ENCODE measurements at regions not wholly inside any gene's neighbourhood (a gene's known extent, or its start where the extent isn't known, plus 50 kb on each side); places are given as distances from the start of the nearest gene placed in this dataset.

DNA sequence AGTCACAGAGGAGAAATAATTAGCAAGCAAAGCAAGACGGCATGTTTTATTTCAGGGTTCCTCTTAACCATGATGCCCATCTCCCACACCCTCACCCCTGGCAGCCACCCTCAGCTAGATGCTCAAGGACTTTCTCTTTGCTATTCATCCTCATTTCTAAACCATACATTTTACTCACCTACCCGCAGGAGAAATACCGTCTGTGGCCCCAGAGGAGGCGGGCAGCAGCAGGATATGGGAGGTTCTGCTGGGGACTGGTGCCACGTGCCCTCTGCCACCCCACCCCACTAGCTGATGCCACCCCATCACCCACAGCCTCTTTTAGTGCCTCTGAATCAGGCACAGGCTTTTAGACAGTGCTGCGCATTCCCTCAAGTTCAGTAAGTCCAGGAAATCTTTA lies 168.7 kb upstream of the ITGB1 start:
- TF ChIP-seq GATA3 (IDR thresholded peaks at IDR 0.05; ENCODE audit: low read depth, low read length), result no peak
- TF ChIP-seq GATA2 (IDR thresholded peaks at IDR 0.05; ENCODE audit: low read depth, low read length), result no peak

DNA sequence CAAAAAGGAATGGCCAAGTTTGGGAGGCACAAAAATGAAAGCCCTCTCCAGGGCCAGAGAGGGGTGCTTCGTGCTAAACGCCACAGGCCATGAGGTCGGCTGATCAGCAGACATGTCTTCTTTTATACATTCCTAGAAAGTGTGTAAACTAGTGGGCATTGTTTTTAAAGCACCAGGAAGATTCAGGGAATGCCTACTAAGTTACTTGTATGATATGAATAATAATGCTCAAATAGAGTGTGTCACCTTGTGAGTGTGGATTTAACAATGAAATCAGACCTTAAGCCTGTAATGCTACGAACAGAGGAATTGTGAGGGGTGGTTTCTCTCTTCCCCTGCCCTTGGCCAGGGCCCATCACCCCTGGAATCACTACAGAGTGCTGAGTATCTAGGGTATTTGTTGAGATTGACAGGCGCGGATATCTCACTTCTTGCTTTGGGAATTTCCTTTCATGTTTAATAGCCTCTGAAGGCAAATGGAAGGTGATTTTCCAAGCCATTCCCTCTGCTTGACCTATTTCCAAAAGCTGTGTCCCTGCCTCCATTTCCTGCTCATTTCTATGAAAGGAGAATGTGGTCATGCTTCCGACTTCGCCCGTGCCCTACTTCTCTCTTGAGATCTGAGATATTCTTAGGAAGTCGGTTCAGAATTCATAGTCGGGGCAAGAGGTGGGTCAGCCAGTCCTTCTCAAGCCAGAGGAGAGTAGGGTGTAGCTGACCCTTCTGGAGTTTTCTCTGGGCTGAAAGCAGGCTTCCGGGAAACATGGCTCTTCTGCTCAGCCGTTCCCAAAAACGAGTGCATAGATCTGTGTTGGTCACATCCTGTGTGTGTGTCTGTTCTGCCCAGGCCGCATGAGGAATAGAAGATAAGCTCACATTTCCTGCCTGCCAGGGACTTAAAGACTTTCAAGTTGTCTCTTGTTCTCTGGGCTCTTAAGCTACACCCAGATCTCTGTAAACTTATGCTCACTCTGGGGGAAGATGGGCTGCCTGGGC lies 167.8 kb upstream of the ITGB1 start:
- TF ChIP-seq GATA3 (IDR thresholded peaks at IDR 0.05; ENCODE audit: low read depth, low read length) (no peak), GATA2 (IDR thresholded peaks at IDR 0.05; ENCODE audit: low read depth, low read length) (no peak)

DNA sequence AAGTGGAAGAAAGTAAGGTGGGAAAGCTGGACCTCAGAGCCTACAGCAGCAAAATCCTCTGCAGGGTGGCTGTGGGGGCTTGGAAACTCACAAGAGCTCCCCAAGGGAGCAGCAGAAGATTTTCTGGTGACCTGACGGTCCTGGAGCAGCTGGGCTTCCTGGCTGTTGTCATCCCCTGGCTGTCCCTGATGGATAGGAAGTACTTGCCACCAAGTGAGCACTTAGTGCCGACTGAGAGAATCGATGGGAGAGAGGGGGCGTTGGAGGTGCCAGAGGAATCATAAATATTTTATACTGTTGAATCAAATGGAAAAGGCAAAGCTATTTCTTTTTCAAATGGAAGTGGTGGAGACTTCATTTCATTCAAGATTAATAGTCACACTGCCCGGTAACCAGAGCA lies 167.1 kb upstream of the ITGB1 start:
- TF ChIP-seq GATA3 (IDR thresholded peaks at IDR 0.05; ENCODE audit: low read depth, low read length) (no peak), GATA2 (IDR thresholded peaks at IDR 0.05; ENCODE audit: low read depth, low read length) (no peak)

DNA sequence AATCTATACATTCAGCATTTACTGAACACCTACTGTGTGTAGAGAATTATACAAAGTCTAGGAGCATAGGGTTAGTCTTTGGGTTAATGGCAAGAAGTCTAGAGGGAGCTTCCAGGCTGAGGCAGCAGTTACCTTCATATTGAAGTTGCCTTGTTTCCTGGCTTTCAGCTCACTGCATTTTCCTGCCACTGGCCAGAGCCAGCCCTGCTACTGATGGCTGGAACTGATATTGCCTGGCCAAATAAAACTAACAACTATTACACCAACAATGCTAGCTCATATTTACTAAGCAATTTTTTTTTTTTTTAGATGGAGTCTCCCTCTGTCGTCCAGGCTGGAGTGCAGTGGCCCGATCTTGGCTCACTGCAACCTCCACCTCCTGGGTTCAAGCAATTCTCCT lies 165.7 kb upstream of the ITGB1 start:
- no peak for TF ChIP-seq GATA3 (IDR thresholded peaks at IDR 0.05; ENCODE audit: low read depth, low read length)
- peak; percentile 69 for TF ChIP-seq GATA2 (IDR thresholded peaks at IDR 0.05; ENCODE audit: low read depth, low read length)

DNA sequence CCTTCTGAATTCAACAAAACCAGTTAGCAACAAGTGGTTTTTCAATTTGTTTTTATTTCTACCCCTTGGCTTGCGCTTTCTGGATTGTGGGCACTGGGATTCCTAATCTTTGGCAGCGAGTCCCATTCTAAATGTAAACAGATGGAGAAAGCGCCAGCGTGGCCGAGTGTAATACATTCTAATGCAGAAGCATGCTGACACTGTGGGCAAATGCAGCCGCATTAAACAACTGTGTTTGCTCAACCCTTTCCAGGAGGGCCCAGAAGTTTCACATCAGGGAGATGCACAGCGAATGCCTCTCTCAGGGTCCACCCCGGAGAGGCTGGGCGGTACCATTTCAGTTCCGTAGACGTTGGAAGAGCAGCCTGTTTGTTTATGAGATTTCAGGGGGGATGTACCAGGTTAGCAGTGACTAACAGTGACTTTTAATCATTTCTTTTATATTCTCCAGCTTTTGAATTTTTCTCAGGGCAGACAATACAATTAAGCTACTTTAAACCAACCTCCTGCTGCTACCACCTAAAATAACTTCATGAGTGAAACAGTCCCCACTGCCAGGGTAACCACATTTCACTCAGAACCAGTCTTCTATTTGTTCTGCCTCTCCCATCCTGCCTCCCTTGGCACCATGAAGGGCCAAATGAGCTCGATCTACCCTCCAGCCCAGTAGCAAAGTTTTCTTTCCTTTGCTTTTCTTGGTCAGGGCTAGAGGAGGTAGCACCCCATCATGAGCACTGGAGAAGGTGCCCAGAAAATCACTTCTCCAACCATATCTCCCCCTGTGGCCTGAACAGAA lies 164.2 kb upstream of the ITGB1 start:
- TF ChIP-seq GATA2 (IDR thresholded peaks at IDR 0.05; ENCODE audit: low read depth, low read length) (no peak), GATA3 (IDR thresholded peaks at IDR 0.05; ENCODE audit: low read depth, low read length) (no peak)

DNA sequence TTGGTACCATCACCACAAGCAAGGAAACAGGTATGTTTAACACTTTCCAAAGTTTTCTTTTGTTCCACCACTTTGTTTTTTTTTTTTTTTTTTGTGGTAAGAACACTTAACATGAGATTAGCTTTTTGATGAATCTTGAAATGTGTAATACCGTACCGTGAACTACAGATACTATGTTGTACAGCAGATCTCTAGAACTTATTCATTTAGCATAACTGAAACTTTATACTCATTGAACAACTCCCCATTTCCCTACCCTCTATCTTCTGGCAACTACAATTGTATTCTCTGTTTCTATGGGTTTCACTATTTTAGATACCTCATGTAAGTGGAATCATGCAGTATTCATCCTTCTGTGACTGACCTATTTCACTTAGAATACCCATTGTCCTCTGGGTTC lies 162.7 kb upstream of the ITGB1 start:
- TF ChIP-seq GATA3 (IDR thresholded peaks at IDR 0.05; ENCODE audit: low read depth, low read length) (no peak), GATA2 (IDR thresholded peaks at IDR 0.05; ENCODE audit: low read depth, low read length) (no peak)

DNA sequence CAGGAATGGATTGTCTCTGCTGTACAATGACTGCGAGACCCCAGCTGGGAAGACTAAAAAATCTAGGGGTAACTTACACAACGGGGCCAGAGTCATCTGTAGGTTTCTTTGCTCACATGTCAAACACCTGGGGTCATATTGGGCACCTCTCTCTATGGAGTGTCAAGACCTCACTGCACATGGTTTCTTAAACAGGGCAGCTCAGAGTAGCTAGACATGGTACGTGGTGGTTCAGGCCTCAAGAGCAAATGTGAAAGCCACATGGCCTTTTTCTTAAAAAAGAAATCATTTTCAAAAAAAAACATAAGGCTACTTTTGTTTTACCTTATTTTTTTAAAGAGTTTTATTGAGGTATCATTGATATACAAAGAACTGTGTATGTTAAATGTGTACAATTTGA lies 162.2 kb upstream of the ITGB1 start:
- TF ChIP-seq GATA3 (IDR thresholded peaks at IDR 0.05; ENCODE audit: low read depth, low read length), result no peak

DNA sequence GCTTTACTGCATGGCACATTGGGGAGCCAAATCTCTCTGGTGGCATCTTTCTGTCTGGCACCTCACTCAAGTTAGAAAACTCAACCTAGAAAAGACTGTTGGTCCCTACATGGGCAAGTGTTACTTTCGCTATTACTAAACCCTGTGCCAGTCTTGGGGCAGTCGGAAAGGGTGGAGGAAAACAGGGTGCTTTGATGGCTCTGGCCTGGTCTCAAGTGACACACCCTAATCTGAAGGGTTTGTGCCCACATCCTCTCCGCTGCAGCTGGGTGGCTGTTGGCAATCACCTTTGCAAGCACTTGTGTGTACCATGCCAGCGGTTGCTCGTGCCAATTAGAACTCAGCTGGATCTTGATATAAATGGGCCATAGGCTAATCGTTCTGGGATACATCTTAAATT lies 159.8 kb upstream of the ITGB1 start:
- no peak for TF ChIP-seq GATA2 (IDR thresholded peaks at IDR 0.05; ENCODE audit: low read depth, low read length)
- TF ChIP-seq GATA3 (IDR thresholded peaks at IDR 0.05; ENCODE audit: low read depth, low read length), result no peak

DNA sequence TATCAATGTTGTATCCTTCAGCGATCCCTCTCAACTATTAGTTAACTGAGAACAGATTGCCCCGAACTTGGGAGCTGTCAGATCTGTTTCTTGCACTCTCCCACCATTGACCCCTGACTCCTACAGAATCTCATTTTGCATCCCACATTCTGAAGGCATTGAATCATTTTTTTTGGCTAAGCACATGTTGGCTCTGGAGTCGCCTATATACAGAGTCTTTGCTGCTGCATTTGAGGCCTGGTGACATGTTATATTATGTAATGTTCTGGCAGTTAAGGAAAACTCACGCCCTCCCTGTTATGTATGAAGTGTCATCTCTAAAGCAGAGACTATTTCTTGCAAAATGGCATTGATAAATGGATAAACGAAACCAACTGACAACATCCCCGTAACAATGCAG lies 159.2 kb upstream of the ITGB1 start:
- TF ChIP-seq GATA3 (IDR thresholded peaks at IDR 0.05; ENCODE audit: low read depth, low read length), result no peak

DNA sequence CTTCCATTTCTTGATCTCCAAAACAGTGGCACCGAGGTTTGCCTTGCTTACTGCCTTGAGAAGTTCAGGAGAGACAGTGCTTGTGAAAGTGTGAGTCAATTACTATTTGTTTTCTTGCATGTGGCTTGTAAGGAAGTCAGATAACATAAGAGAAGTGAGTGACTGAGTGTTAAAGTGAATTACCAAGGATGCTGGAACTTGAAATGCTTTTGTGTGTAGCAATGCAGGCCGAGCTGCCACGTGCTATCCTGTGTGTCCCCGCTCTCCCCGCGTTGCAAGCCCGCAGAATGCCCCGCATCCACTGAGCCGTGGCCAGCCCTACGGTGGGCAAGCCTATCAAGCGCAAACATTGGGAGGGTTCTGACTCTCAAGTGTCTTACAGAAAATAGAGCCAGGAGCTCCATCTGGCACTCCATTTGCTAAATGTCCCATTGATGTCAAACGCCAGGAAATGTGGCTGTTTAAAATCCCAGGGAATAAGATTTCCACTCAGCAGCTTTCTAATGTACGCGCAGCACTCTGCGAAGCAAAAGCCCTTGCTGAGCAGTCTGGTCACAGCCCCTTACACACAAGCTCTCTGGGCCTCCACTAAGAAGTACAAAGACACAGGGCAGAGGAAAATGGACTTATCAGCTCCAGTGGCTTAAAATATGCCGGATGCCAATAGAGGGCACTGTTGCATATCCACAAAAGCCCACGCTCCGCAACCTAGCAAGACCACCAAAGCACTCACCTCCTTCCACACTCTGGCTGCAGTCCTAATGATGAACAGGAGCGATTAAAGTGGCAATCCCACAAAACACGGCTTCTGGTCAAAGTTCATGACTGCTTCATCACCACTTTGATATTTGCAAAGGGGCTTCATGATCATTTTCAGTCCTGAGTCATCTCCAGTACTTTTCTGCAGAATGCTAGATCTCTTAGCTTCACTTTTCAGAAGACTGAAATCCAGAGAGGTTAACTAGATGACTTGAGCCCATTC lies 158.0 kb upstream of the ITGB1 start:
- TF ChIP-seq GATA3 (IDR thresholded peaks at IDR 0.05; ENCODE audit: low read depth, low read length) (no peak), GATA2 (IDR thresholded peaks at IDR 0.05; ENCODE audit: low read depth, low read length) (no peak)

DNA sequence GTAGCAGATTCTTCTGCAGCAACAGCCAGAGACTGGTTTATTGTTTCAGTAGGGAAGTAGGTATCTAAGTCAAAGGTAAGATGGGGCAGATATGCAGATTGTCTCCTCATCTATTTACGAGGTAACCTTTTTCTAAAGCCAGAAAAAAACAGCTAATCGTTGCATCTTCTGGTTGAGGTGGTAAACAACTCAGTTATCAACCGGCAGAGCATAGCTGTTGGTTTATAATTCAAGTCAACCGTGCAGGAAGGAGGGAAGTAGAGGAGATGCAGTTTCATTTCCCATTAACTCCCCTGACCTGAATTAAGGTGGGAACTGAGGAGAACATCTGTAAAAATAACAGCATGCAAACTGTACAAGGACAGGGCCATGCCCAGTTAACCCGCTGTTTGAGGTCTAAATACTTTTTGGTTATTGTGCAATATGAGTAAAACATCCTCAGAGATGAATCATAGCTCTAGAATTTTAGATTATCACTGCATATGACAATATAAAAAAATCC lies 156.5 kb upstream of the ITGB1 start:
- no peak for TF ChIP-seq GATA3 (IDR thresholded peaks at IDR 0.05; ENCODE audit: low read depth, low read length)
- no peak for TF ChIP-seq GATA2 (IDR thresholded peaks at IDR 0.05; ENCODE audit: low read depth, low read length)

DNA sequence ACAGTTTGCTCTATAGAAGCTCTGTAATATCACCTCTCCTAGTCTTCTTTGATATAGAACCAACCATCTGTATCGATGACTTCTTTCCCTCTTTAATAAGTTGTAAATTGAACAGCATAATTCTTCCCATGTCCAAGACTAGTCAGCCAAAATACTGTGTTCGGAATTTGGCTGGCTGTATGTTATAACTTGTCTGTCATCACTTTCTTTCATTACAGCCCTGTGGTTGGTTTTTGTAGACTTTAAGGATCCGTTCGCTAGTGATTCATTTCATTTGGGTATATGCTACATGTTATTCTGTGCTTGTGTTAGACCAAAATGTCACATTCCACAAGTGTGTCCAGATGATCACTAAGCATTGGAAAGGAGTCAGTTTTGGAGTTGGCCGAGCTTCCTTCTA lies 155.4 kb upstream of the ITGB1 start:
- no peak for TF ChIP-seq GATA3 (IDR thresholded peaks at IDR 0.05; ENCODE audit: low read depth, low read length)
- no peak for TF ChIP-seq GATA2 (IDR thresholded peaks at IDR 0.05; ENCODE audit: low read depth, low read length)

DNA sequence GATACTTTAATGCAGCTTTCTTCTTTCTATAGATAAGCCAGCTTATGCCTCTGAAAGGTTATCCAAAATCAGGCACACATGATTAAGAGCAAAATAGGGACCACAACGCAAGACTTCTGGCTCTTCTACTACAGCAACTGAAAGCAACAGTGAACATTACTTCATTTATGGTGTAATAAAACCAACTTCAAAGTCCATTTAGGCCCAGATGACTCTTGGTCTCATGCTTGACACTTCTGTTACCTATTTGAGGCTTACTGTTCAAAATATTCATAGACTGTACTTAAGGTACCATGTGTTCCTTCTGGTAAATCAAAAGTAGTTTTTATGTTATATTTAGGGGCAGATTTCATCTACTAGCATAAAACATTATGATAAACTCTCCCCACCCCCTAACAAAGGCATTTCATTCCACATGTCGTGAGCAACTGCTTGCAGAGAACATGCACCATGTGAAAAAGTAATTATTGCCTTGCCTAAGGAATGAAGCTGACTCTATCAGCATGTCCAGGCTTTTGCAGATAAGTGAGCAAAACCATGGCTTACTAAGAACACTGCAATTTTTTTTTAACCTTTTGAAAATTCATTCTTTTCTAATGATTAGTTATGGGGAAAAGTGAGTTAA lies 154.9 kb upstream of the ITGB1 start:
- TF ChIP-seq GATA2 (IDR thresholded peaks at IDR 0.05; ENCODE audit: low read depth, low read length), result no peak
- no peak for TF ChIP-seq GATA3 (IDR thresholded peaks at IDR 0.05; ENCODE audit: low read depth, low read length)

Data from SH-SY5Y (cell line).